GM12878 (cell line): ENCODE measurements at regions not wholly inside any gene's neighbourhood (a gene's known extent, or its start where the extent isn't known, plus 50 kb on each side); places are given as distances from the start of the nearest gene placed in this dataset.

Experiments
- ATAC-seq: fragments of 200-7000 bp; cut with Tn5 transposase; 3 replicates; pipeline ENCODE4 v1.9.1; 2020; ENCODE audit warnings: mild to moderate bottlenecking, moderate library complexity
- BruUV-seq: library from RNA; stranded (reverse); fragments of 400-500 nt; replicated peaks from 2 replicates; lab custom pipeline; 2021; lab: Mats Ljungman, UMichigan
- CTCF ChIA-PET: fragments of 300-600 bp; sonication (Branson Sonifier 250); formaldehyde crosslinking; extraction: SDS; loops from one replicate; lab custom pipeline; 2021; ENCODE audit warnings: inconsistent platforms; lab: Yijun Ruan, JAX
- POLR2A ChIA-PET: fragments of 350-600 bp; formaldehyde crosslinking; extraction: SDS; loops from one replicate; lab custom pipeline; 2021; ENCODE audit warnings: inconsistent platforms; lab: Charles Lee
- RAD21 ChIA-PET: fragments of 300-600 bp; sonication (Branson Sonifier 250); formaldehyde crosslinking; loops from one replicate; lab custom pipeline; 2023; ENCODE audit warnings: antibody characterized with exemption; ENCODE audit not compliant: unreplicated experiment; lab: Charles Lee
- SMC1A ChIA-PET: fragments of 300-600 bp; sonication (Branson Sonifier 250); formaldehyde crosslinking; loops from one replicate; lab custom pipeline; 2023; ENCODE audit not compliant: unreplicated experiment, uncharacterized antibody; lab: Charles Lee
- DNase-seq: peaks from one replicate; pipeline ENCODE4 v3.0.0-alpha.2; 2011; ENCODE audit warnings: low read depth, low spot score
- FAIRE-seq: peaks from 3 replicates; lab custom pipeline; 2011; peaks lifted over from hg19 to GRCh38; lab: Jason Lieb, UNC
- H2AFZ ChIP-seq: 2 replicates; pipeline ENCODE4 v1.6.0; 2011; ENCODE audit warnings: low read depth, low read length, control low read depth; ENCODE audit not compliant: control insufficient read depth
- H3K27ac ChIP-seq: 2 replicates; pipeline ENCODE4 v1.5.1; 2011; ENCODE audit warnings: control low read depth; ENCODE audit not compliant: control insufficient read depth, insufficient read depth
- H3K27me3 ChIP-seq, 2 experiments: replicated peaks in 1 of 2; 2 replicates each; pipeline versions ENCODE4 v1.6.0 to v1.6.1; 2011; ENCODE audit warnings: low read length in 1 of 2; ENCODE audit not compliant: control insufficient read depth in 2 of 2, insufficient read depth in 2 of 2
- H3K36me3 ChIP-seq, 2 experiments: 2 replicates each; pipeline ENCODE4 v1.5.1; 2011; ENCODE audit warnings: low read length in 1 of 2; ENCODE audit not compliant: control insufficient read depth in 2 of 2, insufficient read depth in 2 of 2
- H3K4me1 ChIP-seq: 2 replicates; pipeline ENCODE4 v1.6.1; 2011; ENCODE audit warnings: mild to moderate bottlenecking, low read length, moderate library complexity, mixed read lengths; ENCODE audit not compliant: control insufficient read depth, insufficient read depth
- H3K4me2 ChIP-seq: 2 replicates; pipeline ENCODE4 v1.6.0; 2011; ENCODE audit warnings: control low read depth; ENCODE audit not compliant: control insufficient read depth, insufficient read depth
- H3K4me3 ChIP-seq: fragments of 200-600 bp; sonication (generic); 2 replicates; pipeline ENCODE4 v1.5.1; 2016
- H3K79me2 ChIP-seq: 2 replicates; pipeline ENCODE4 v1.6.0; 2011; ENCODE audit warnings: low read length; ENCODE audit not compliant: control insufficient read depth, insufficient read depth
- H3K9ac ChIP-seq: 2 replicates; pipeline ENCODE4 v1.8.0; 2011; ENCODE audit warnings: low read length, control low read depth, mixed read lengths; ENCODE audit not compliant: control insufficient read depth, insufficient read depth
- H3K9me3 ChIP-seq: replicated peaks from 3 replicates; pipeline ENCODE4 v1.5.1; 2011; ENCODE audit warnings: mild to moderate bottlenecking, low read length; ENCODE audit not compliant: control insufficient read depth, insufficient read depth
- H4K20me1 ChIP-seq: 2 replicates; pipeline ENCODE4 v1.6.0; 2011; ENCODE audit not compliant: control insufficient read depth, insufficient read depth
- BRCA1 ChIP-seq: IDR thresholded peaks from 2 replicates; pipeline ENCODE4 v1.6.1; 2011; ENCODE audit warnings: low read depth, low read length, improper control_type of control experiment
- ETV6 ChIP-seq, 2 experiments: fragments of 450-650 bp in 1 of 2; IDR thresholded peaks in 1 of 2; conservative IDR thresholded peaks in 1 of 2; 2 replicates each; pipeline ENCODE4 v1.6.1; 2014; ENCODE audit warnings: antibody characterized with exemption in 1 of 2, borderline replicate concordance in 1 of 2, low read depth in 1 of 2, mild to moderate bottlenecking in 1 of 2, moderate library complexity in 1 of 2
- NR2C2 ChIP-seq: IDR thresholded peaks from 2 replicates; pipeline ENCODE4 v1.6.1; 2011; ENCODE audit warnings: borderline replicate concordance, low read depth; ENCODE audit not compliant: control insufficient read depth, insufficient read length
- NRF1 ChIP-seq: conservative IDR thresholded peaks from 2 replicates; pipeline ENCODE4 v1.6.1; 2011; ENCODE audit warnings: mild to moderate bottlenecking, low read depth, low read length, improper control_type of control experiment
- SUZ12 ChIP-seq: fragments of 200-600 bp; sonication (generic); IDR thresholded peaks from one replicate; pipeline ENCODE4 v1.6.1; 2018; ENCODE audit warnings: antibody characterized with exemption, mild to moderate bottlenecking; ENCODE audit not compliant: unreplicated experiment
- WGBS: methylation state at CpG from one replicate; pipeline ENCODE4 v1.1.6; 2016; ENCODE audit warnings: low lambda C conversion rate; ENCODE audit not compliant: insufficient replicate concordance, insufficient coverage; ENCODE audit errors: missing lambda C conversion rate; 5-methylcytosine and 5-hydroxymethylcytosine counted together
- in situ Hi-C: fragments of 300-500 bp; cut with MboI; formaldehyde crosslinking; loops from 9 replicates; pipeline ENCODE4 v1.14.3; 2018; ENCODE audit warnings: mixed read lengths
- intact Hi-C: fragments of 100-400 bp; cut with micrococcal nuclease; formaldehyde crosslinking; loops from one replicate; pipeline ENCODE4 v1.14.2; 2022; ENCODE audit not compliant: unreplicated experiment
- TF ChIP-seq, protein P1 (sequence below): fragments of 450-650 bp; IDR thresholded peaks from 2 replicates; pipeline ENCODE4 v1.6.1; 2016; ENCODE audit warnings: mild to moderate bottlenecking

DNA sequence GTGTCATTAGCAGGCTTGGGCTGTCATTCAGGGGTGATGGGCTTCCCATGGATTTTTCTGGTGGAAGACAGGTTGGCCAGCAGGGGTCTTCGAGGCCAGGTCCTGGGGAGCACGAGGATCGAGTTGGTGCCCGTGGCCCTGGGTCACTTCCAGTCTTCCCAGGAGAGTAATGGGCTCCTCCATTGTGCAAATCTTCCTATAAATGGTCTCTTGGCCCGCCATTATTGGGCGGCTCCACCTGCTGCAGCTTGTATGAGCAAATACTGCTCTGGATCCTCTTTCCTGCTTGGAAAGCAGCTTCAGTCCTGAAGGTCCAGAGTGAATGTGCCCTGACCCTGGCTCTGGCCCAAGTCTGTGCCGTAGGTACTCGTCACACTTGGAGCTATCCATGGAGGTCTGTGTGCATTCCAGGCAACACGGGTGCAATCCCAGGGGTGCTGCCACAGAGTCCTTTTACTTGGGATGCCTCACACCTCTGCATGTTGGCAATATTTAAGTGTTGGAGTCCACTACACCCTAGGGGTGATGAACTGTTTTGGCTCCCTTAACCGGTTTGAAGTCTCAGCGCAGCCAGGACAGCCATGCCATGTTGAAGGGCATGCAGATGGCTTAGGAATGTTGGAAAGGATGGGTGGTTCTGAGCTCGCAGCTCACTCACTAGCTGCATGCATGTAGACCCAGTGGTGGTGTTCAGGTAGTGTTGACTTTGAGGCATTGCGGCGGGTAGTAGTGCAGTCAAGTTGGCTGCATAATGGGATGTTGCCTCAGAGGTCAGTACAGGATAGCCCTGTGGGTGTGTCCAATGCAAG lies 97.6 kb downstream of the SNRPN start (continued):
- TF ChIP-seq ETV6 (conservative IDR thresholded peaks at IDR 0.05 in 1 of 2, IDR thresholded peaks at IDR 0.05 in 1 of 2; ENCODE audit: borderline replicate concordance in 1 of 2, low read depth in 1 of 2) (no peak), NRF1 (no peak), SUZ12 (no peak), BRCA1 (no peak)
- TF ChIP-seq, protein P1, sequence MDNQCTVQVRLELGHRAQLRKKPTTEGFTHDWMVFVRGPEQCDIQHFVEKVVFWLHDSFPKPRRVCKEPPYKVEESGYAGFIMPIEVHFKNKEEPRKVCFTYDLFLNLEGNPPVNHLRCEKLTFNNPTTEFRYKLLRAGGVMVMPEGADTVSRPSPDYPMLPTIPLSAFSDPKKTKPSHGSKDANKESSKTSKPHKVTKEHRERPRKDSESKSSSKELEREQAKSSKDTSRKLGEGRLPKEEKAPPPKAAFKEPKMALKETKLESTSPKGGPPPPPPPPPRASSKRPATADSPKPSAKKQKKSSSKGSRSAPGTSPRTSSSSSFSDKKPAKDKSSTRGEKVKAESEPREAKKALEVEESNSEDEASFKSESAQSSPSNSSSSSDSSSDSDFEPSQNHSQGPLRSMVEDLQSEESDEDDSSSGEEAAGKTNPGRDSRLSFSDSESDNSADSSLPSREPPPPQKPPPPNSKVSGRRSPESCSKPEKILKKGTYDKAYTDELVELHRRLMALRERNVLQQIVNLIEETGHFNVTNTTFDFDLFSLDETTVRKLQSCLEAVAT: no peak

DNA sequence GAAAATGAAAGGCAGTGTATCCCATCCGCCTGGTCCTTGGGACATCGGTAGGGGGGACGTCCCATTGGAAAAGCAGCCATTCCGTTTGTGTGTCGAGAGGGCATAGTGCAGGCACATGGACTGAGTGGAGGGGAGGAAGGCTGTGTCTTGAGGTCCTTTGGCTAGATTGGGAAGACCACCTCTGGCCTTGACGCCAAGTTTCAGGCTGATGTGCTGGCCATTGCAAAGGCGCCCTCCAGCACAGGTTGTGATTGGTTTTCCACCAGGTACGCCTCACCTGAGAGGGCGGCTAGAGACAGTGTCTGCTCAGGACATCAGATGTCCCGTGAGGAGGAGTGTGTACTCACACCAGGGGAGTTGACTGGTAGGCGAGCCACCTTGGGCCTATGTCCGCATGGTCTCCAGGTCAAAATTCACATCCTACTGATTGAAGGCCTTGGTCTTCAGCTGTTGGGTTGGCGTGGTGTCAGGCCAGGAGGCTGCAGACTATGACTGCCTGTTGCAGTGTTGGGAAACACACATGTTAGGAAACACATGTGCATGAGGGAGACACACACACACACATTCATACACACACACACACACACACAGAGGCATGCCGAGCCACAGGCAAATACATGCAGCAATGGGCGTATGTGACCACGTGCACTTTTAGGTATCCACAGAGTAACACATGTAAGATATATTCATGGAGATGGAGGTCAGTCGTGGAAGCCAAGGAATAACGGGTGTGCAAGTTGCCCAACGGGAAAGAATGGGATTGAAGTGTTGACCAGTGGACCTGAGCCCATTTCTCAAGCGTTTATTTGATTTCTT lies 98.4 kb downstream of the SNRPN start:
- no peak overlapping the region for H3K4me3 ChIP-seq
- no peak for ATAC-seq
- in situ Hi-C loops (no loop called here), intact Hi-C loops (no loop called here)
- H3K9ac ChIP-seq: no peak overlapping the region
- POLR2A ChIA-PET: no interaction called here
- no peaks in the 10 kb centered on the region for H3K79me2 ChIP-seq
- H3K4me1 ChIP-seq: no peaks in the 10 kb centered on the region
- H3K9me3 ChIP-seq: peaks cover 49% of the 10 kb centered on the region; the same call in 2 of the 3 replicates
- H3K4me2 ChIP-seq: no peak overlapping the region
- BruUV-seq: no TSS peak
- no peak overlapping the region for H2AFZ ChIP-seq
- TF ChIP-seq NR2C2: no peak
- TF ChIP-seq, all 136 proteins: peak for 0
- peaks cover 0 to 2% of the 10 kb centered on the region in 2 experiments; a peak in 1 of 4 replicates for H3K36me3 ChIP-seq
- no peaks in the 10 kb centered on the region for H4K20me1 ChIP-seq
- CTCF ChIA-PET: no interaction called here
- no peak overlapping the region for H3K27ac ChIP-seq
- SMC1A ChIA-PET: no interaction called here
- no peak for DNase-seq
- FAIRE-seq: no peak
- RAD21 ChIA-PET: no interaction called here
- WGBS: 65% methylated on average over 20 of the region's 20 CpGs
- H3K27me3 ChIP-seq: no peaks in the 10 kb centered on the region
